Endothelial cell (in vitro differentiated cells): ENCODE measurements at regions not wholly inside any gene's neighbourhood (a gene's known extent, or its start where the extent isn't known, plus 50 kb on each side); places are given as distances from the start of the nearest gene placed in this dataset.

Experiments used
- DNase-seq: peaks from one replicate; pipeline ENCODE4 v3.0.0; 2021; ENCODE audit warnings: low spot score
- H3K27ac Mint-ChIP-seq: one replicate; pipeline ENCODE4 v1.8.0; 2021; ENCODE audit warnings: mixed read lengths, inconsistent platforms; ENCODE audit not compliant: unreplicated experiment
- H3K27me3 Mint-ChIP-seq: one replicate; pipeline ENCODE4 v1.8.0; 2021; ENCODE audit warnings: mild to moderate bottlenecking, moderate library complexity, mixed read lengths, inconsistent platforms; ENCODE audit not compliant: unreplicated experiment
- H3K36me3 Mint-ChIP-seq: one replicate; pipeline ENCODE4 v1.8.0; 2021; ENCODE audit warnings: mild to moderate bottlenecking, low read depth, mixed read lengths, inconsistent platforms; ENCODE audit not compliant: unreplicated experiment
- H3K4me1 Mint-ChIP-seq: one replicate; pipeline ENCODE4 v1.8.0; 2021; ENCODE audit warnings: mild to moderate bottlenecking, mixed read lengths, inconsistent platforms; ENCODE audit not compliant: unreplicated experiment
- H3K4me3 Mint-ChIP-seq: one replicate; pipeline ENCODE4 v1.8.0; 2021; ENCODE audit warnings: mild to moderate bottlenecking, mixed read lengths, inconsistent platforms; ENCODE audit not compliant: unreplicated experiment
- H3K9me3 Mint-ChIP-seq: one replicate; pipeline ENCODE4 v1.8.0; 2021; ENCODE audit warnings: mixed read lengths, inconsistent platforms; ENCODE audit not compliant: unreplicated experiment
- CTCF ChIP-seq: fragments of 200-600 bp; sonication (generic); IDR thresholded peaks from one replicate; pipeline ENCODE4 v1.5.0; 2021; ENCODE audit warnings: antibody characterized with exemption; ENCODE audit not compliant: unreplicated experiment

GRCh38 chr15:72932472-72932871, 119.8 kb upstream of the NEO1 start:
- Mint-ChIP-seq H3K4me3 (no peak overlapping the region), H3K27ac (no peak overlapping the region), H3K4me1 (no peaks in the 10 kb centered on the region), H3K36me3 (no peaks in the 10 kb centered on the region), H3K27me3 (peaks cover 3% of the 10 kb centered on the region), H3K9me3 (no peaks in the 10 kb centered on the region)
- TF ChIP-seq CTCF, result no peak
- DNase-seq, result no peak

GRCh38 chr15:72927451-72927850, 124.8 kb upstream of the NEO1 start:
- Mint-ChIP-seq H3K9me3 (no peaks in the 10 kb centered on the region), H3K4me1 (no peaks in the 10 kb centered on the region), H3K27ac (no peak overlapping the region), H3K36me3 (no peaks in the 10 kb centered on the region), H3K27me3 (no peaks in the 10 kb centered on the region), H3K4me3 (no peak overlapping the region)
- TF ChIP-seq CTCF, result no peak
- DNase-seq, result no peak

GRCh38 chr15:72925661-72926060, 126.6 kb upstream of the NEO1 start:
- Mint-ChIP-seq H3K36me3 (no peaks in the 10 kb centered on the region), H3K9me3 (no peaks in the 10 kb centered on the region), H3K27ac (no peak overlapping the region), H3K4me1 (no peaks in the 10 kb centered on the region), H3K27me3 (no peaks in the 10 kb centered on the region), H3K4me3 (no peak overlapping the region)
- DNase-seq, result no peak
- TF ChIP-seq CTCF, result no peak

- no peak overlapping the region for H3K27ac Mint-ChIP-seq
- H3K36me3 Mint-ChIP-seq, result no peaks in the 10 kb centered on the region
These were observed 129.0 kb upstream of the NEO1 start for GRCh38 chr15:72923289-72923688.

GRCh38 chr15:72920551-72920950, 131.7 kb upstream of the NEO1 start:
- H3K36me3 Mint-ChIP-seq, result no peaks in the 10 kb centered on the region
- H3K27me3 Mint-ChIP-seq, result no peaks in the 10 kb centered on the region
- no peak overlapping the region for H3K4me3 Mint-ChIP-seq
- no peaks in the 10 kb centered on the region for H3K9me3 Mint-ChIP-seq
- no peak overlapping the region for H3K27ac Mint-ChIP-seq
- no peaks in the 10 kb centered on the region for H3K4me1 Mint-ChIP-seq
- TF ChIP-seq CTCF, result no peak
- no peak for DNase-seq

More at GRCh38 chr15:72923289-72923688, 129.0 kb upstream of the NEO1 start:
- Mint-ChIP-seq H3K4me1 (no peaks in the 10 kb centered on the region), H3K27me3 (no peaks in the 10 kb centered on the region), H3K4me3 (no peak overlapping the region), H3K9me3 (no peaks in the 10 kb centered on the region)
- no peak for TF ChIP-seq CTCF
- DNase-seq, result no peak
